Choroid plexus epithelial cell (primary cell): ENCODE measurements at regions not wholly inside any gene's neighbourhood (a gene's known extent, or its start where the extent isn't known, plus 50 kb on each side); places are given as distances from the start of the nearest gene placed in this dataset.

ENCODE experiments used
- DNase-seq: peaks from one replicate; pipeline ENCODE4 v3.0.0-alpha.2; 2010; ENCODE audit warnings: low read depth
- H3K4me3 ChIP-seq: 2 replicates; pipeline ENCODE4 v1.5.1; 2011; ENCODE audit warnings: low read depth, mild to moderate bottlenecking, control low read depth, low read length, moderate library complexity
- CTCF ChIP-seq: conservative IDR thresholded peaks from 2 replicates; pipeline ENCODE4 v1.5.1; 2011; ENCODE audit warnings: low read depth, mild to moderate bottlenecking, control low read depth, inconsistent platforms, low read length, moderate library complexity

GRCh38 chr2:120994301-120994995 lies 258.8 kb downstream of the GLI2 start:
- no peak for TF ChIP-seq CTCF
- no peak overlapping the region for H3K4me3 ChIP-seq
- no peak for DNase-seq

GRCh38 chr2:120995152-120995551 lies 259.5 kb downstream of the GLI2 start:
- no peak for TF ChIP-seq CTCF
- DNase-seq: no peak
- H3K4me3 ChIP-seq: no peak overlapping the region

GRCh38 chr2:120995656-120996190 lies 260.1 kb downstream of the GLI2 start:
- H3K4me3 ChIP-seq: no peak overlapping the region
- no peak for TF ChIP-seq CTCF
- DNase-seq: no peak

GRCh38 chr2:120999377-121000097 lies 263.9 kb downstream of the GLI2 start:
- no peak for DNase-seq
- no peak overlapping the region for H3K4me3 ChIP-seq
- no peak for TF ChIP-seq CTCF

GRCh38 chr2:121000804-121001203 lies 265.1 kb downstream of the GLI2 start:
- DNase-seq: no peak
- no peak for TF ChIP-seq CTCF
- H3K4me3 ChIP-seq: no peak overlapping the region

- no peak overlapping the region for H3K4me3 ChIP-seq
- DNase-seq: no peak
- no peak for TF ChIP-seq CTCF
Measured at GRCh38 chr2:121001641-121002040, 266.0 kb downstream of the GLI2 start.
